SK-N-MC (cell line): ENCODE measurements at regions not wholly inside any gene's neighbourhood (a gene's known extent, or its start where the extent isn't known, plus 50 kb on each side); places are given as distances from the start of the nearest gene placed in this dataset.

Experiments used
- EZH2 ChIP-seq: fragments of 200-600 bp; sonication (generic); IDR thresholded peaks from one replicate; pipeline ENCODE4 v1.6.1; 2017; ENCODE audit warnings: antibody characterized with exemption
- FOXP2 ChIP-seq: optimal IDR thresholded peaks from 2 replicates; pipeline ENCODE3; 2011; ENCODE audit warnings: mild to moderate bottlenecking, moderate library complexity; ENCODE audit not compliant: insufficient read depth; ENCODE audit errors: extremely low read length, control extremely low read depth
- POLR2AphosphoS5 ChIP-seq: IDR thresholded peaks from 2 replicates; pipeline ENCODE4 v1.6.1; 2012; ENCODE audit warnings: mild to moderate bottlenecking, low read depth, low read length, borderline replicate concordance

DNA sequence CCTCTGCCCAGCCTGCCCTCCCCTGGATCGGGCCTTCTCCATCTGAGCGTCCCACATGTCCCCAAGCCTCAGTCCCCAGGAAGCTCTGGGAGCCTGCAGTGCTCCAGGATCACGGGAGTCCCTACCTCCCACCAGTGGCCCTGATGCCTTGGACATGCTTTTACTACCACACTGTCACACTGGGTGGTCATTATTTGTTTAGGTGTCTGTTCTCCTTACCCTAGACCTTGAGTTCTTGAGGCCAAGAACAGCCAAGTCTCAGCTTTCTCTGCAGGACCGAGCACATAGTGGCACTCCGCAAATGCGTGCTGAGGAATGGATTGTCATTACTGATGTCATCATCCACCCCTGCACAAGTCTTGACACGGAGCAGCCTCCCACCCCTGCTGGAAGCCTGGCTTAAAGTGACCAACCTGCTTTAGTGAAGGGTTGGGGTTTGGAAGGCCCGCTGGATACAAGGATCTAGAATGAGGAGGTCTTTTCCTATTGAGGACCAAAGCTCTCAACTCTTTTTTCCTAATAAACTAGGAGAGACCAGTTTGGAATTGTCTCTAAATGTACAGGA lies 132.9 kb upstream of the CRHR1 start:
- no peak for TF ChIP-seq EZH2
- no peak for TF ChIP-seq POLR2AphosphoS5
- TF ChIP-seq FOXP2 = no peak
